PFSK-1 (cell line): ENCODE measurements at regions not wholly inside any gene's neighbourhood (a gene's known extent, or its start where the extent isn't known, plus 50 kb on each side); places are given as distances from the start of the nearest gene placed in this dataset.

Experiments
- FOXP2 ChIP-seq: optimal IDR thresholded peaks from 2 replicates; pipeline ENCODE3; 2011; ENCODE audit warnings: borderline replicate concordance, control low read depth, inconsistent platforms; ENCODE audit not compliant: insufficient read depth; ENCODE audit errors: extremely low read length, extremely low read depth
- POLR2AphosphoS5 ChIP-seq: IDR thresholded peaks from 2 replicates; pipeline ENCODE4 v1.6.1; 2012; ENCODE audit warnings: low read depth, mild to moderate bottlenecking, control low read depth, low read length, moderate library complexity
- SIN3A ChIP-seq: IDR thresholded peaks from 2 replicates; pipeline ENCODE4 v1.6.1; 2012; ENCODE audit warnings: mild to moderate bottlenecking, low read length, moderate library complexity, borderline replicate concordance; ENCODE audit not compliant: insufficient read depth
- TAF1 ChIP-seq: IDR thresholded peaks from 2 replicates; pipeline ENCODE4 v1.6.1; 2012; ENCODE audit warnings: low read length, control low read depth, borderline replicate concordance; ENCODE audit not compliant: insufficient read depth
- TF ChIP-seq, protein P1 (sequence below), 2 experiments: IDR thresholded peaks; 2 replicates each; pipeline versions ENCODE4 v1.6.1 to v1.8.0; 2011 to 2012; ENCODE audit warnings: low read depth in 2 of 2, low read length in 2 of 2, control low read depth in 1 of 2, inconsistent platforms in 1 of 2, mild to moderate bottlenecking in 1 of 2, moderate library complexity in 1 of 2; ENCODE audit not compliant: insufficient read depth in 1 of 2

DNA sequence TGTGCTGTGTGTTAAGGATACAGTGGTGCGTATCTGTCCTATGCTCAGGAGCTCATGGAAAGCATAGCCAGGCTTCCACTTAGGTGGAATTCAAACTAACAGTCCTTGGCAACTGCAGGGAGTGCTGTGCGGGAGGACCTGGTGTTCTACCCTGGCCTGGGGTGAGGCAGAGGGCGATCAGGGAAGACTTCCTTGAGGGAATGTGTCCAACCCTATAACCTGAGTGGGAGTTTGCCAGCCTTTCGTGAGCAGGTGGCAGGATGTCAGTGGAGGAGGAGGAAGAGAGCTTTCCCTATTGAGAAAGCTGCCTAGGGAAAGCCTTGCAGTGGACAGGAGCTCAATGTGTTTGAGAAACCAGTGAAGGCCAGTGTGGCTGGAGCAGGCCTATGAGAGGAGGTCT, 271.1 kb upstream of the C2CD4B start:
- TF ChIP-seq TAF1: no peak
- TF ChIP-seq FOXP2: no peak
- TF ChIP-seq, protein P1, sequence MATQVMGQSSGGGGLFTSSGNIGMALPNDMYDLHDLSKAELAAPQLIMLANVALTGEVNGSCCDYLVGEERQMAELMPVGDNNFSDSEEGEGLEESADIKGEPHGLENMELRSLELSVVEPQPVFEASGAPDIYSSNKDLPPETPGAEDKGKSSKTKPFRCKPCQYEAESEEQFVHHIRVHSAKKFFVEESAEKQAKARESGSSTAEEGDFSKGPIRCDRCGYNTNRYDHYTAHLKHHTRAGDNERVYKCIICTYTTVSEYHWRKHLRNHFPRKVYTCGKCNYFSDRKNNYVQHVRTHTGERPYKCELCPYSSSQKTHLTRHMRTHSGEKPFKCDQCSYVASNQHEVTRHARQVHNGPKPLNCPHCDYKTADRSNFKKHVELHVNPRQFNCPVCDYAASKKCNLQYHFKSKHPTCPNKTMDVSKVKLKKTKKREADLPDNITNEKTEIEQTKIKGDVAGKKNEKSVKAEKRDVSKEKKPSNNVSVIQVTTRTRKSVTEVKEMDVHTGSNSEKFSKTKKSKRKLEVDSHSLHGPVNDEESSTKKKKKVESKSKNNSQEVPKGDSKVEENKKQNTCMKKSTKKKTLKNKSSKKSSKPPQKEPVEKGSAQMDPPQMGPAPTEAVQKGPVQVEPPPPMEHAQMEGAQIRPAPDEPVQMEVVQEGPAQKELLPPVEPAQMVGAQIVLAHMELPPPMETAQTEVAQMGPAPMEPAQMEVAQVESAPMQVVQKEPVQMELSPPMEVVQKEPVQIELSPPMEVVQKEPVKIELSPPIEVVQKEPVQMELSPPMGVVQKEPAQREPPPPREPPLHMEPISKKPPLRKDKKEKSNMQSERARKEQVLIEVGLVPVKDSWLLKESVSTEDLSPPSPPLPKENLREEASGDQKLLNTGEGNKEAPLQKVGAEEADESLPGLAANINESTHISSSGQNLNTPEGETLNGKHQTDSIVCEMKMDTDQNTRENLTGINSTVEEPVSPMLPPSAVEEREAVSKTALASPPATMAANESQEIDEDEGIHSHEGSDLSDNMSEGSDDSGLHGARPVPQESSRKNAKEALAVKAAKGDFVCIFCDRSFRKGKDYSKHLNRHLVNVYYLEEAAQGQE (IDR thresholded peaks at IDR 0.05; ENCODE audit: insufficient read depth in 1 of 2, low read depth in 2 of 2, low read length in 2 of 2): no peak
- no peak for TF ChIP-seq POLR2AphosphoS5
- TF ChIP-seq SIN3A: no peak

DNA sequence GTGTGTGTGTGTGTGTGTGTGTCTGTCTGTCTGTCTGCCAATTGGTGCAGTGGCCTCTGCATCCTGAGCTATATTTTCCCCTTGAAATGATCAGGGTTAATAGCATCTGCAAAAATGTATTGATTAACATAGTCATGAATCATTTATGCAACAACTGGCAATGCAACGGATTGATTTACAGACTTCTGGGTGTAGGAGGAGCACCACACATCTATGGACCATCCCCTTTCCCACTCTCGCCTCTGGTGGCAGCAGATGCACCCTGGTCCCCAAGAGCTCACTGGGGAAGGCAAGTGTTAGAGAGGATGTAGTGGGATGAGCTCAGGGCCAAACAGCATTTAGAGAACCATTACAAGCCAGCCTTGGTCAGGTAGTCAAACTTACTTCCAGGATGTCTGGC, 272.7 kb upstream of the C2CD4B start:
- no peak for TF ChIP-seq SIN3A
- no peak for TF ChIP-seq FOXP2
- TF ChIP-seq POLR2AphosphoS5: no peak
- TF ChIP-seq TAF1: no peak
- TF ChIP-seq, protein P1 (IDR thresholded peaks at IDR 0.05; ENCODE audit: insufficient read depth in 1 of 2, low read depth in 2 of 2, low read length in 2 of 2): no peak

DNA sequence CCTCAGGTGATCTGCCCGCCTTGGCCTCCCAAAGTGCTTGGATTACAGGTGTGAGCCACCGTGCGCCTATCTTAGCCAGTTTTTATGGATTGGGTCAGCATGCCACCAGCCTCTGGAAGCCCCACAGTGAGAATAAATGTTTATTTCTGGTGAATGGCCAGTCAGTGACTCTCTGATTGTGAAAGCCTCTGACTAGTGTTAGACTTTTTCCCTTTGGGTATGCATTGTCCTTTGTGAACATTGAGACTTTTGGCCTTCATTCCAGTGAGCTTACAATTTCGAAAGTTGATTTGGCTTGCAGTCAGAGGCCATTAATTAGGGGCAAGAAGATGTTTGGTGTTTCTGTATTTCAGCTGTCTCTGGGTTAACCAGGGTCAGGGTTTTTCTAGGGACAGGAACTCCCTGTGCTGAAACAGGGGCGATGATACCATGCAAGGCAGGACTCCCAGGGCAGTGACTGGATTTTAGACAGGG, 274.5 kb upstream of the C2CD4B start:
- TF ChIP-seq FOXP2 (no peak), SIN3A (no peak), TAF1 (no peak)

DNA sequence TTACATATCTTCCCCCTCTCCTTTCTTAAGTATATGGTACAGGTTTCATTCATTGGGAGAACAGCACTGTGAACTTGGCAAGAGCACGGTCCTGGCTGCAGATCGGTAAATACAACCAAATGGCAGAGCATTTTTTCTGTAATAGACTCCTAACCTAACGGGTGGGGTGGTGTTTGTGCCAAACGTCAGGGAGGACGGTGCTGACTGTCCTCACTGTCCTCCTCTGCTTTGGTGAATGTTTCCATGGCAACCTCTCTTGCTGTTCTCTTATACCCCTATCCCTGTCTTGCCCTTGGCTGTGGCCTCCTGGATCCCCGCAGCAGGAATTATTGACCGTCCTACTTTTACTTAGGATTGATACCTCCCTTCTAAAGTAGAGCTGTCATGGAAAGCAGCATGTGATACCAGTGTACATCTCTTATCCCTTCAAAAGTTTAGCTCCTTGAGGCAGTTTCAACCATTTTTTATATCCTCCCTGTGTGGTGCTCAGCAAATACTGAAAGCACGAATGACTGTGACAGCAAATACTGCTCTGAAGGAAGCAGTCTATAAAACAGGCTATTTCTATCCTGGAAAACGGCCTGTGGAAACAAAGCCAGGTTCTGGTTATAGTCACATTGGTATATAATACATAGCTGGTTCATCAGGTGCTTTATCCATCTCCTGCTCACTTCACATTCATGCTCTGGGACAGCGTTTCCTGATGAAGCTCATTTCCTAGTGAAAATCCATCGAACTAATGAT, 275.4 kb upstream of the C2CD4B start:
- TF ChIP-seq FOXP2 (no peak), TAF1 (no peak), POLR2AphosphoS5 (no peak), SIN3A (no peak)
- TF ChIP-seq, protein P1 (IDR thresholded peaks at IDR 0.05; ENCODE audit: insufficient read depth in 1 of 2, low read depth in 2 of 2, low read length in 2 of 2): no peak

DNA sequence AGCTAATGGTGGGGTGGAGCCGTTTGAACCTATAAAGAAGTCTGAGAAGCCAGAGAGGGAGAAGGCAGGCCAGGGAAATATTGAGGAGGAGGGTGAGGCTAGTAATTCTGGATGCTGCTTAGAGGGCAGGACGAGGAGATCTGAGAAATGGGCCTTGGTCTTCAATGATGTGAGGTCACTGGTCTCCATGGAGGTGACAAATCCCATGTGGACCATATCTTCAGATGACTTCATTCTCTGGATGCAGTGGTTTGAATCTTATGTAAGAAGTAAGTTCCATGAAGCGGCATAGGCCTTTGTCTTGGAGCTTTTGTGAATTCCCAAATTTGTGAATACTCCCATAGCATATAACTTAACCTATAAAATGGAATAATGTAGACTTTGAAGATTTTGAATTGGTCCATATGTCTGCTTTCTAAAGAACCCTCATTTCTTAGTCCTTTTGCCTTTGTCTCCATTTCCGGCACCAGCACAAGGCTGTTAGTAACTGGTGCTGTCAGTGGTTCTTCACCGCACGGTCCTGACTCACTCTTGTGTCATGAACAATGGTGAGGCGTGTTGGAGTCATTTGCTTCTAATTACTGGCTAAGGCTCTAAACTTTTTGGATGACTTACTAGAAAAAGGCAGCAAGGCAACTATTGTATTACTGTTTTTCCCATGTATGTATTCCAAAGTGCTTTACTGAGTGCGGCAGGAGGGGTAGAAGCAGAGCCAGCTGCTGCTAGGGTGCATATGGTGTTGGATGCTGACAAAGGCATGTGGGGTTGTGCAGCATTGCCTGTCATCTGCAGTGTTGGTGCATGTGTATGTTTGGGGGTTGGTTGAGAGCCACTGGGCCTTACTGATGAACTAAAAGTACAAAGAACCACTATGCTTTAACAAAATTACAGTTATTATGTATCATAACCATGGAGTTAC, 279.3 kb upstream of the C2CD4B start:
- TF ChIP-seq TAF1 (no peak), SIN3A (no peak), POLR2AphosphoS5 (no peak), FOXP2 (no peak)
- TF ChIP-seq, protein P1 (IDR thresholded peaks at IDR 0.05; ENCODE audit: insufficient read depth in 1 of 2, low read depth in 2 of 2, low read length in 2 of 2): no peak
